Endothelial cell of umbilical vein (primary cell): ENCODE measurements at regions not wholly inside any gene's neighbourhood (a gene's known extent, or its start where the extent isn't known, plus 50 kb on each side); places are given as distances from the start of the nearest gene placed in this dataset.

Experiments used
- BruUV-seq: library from RNA; stranded (reverse); fragments of 400-500 nt; replicated peaks from 2 replicates; lab custom pipeline; 2021; lab: Mats Ljungman, UMichigan
- CTCF ChIA-PET: fragments of 300-600, 350-600 bp; sonication (Branson Sonifier 250); formaldehyde crosslinking; loops from one replicate; lab custom pipeline; 2021; ENCODE audit warnings: antibody characterized with exemption, inconsistent platforms; lab: Charles Lee
- POLR2A ChIA-PET: fragments of 300-600, 350-600 bp; sonication (Branson Sonifier 250); formaldehyde crosslinking; loops from one replicate; lab custom pipeline; 2021; ENCODE audit warnings: antibody characterized with exemption, inconsistent platforms; lab: Charles Lee
- DNase-seq: peaks from one replicate; pipeline ENCODE4 v3.0.0-alpha.2; 2011; ENCODE audit warnings: low read depth, low spot score
- FAIRE-seq: peaks from 2 replicates; lab custom pipeline; 2011; peaks lifted over from hg19 to GRCh38; lab: Jason Lieb, UNC
- H2AFZ ChIP-seq: 2 replicates; pipeline ENCODE4 v1.6.0; 2012; ENCODE audit warnings: low read depth, low read length, control low read depth, inconsistent platforms
- H3K27ac ChIP-seq: 2 replicates; pipeline ENCODE4 v1.5.1; 2011; ENCODE audit warnings: low read depth, mild to moderate bottlenecking, control low read depth, low read length, moderate library complexity; ENCODE audit not compliant: insufficient read depth
- H3K27me3 ChIP-seq, 2 experiments: 2 replicates each; pipeline versions ENCODE4 v1.6.0 to v1.6.1; 2011; ENCODE audit warnings: low read length in 2 of 2, mixed read lengths in 1 of 2; ENCODE audit not compliant: control insufficient read depth in 2 of 2, insufficient read depth in 2 of 2
- H3K36me3 ChIP-seq, 2 experiments: 2 replicates in 1 of 2; 3 replicates in 1 of 2; pipeline ENCODE4 v1.5.1; 2011; ENCODE audit warnings: low read length in 2 of 2, mild to moderate bottlenecking in 1 of 2, moderate library complexity in 1 of 2; ENCODE audit not compliant: control insufficient read depth in 2 of 2, insufficient read depth in 2 of 2; ENCODE audit errors: extremely low read depth in 1 of 2
- H3K4me1 ChIP-seq: 3 replicates; pipeline ENCODE4 v1.5.1; 2011; ENCODE audit warnings: mild to moderate bottlenecking, low read length; ENCODE audit not compliant: control insufficient read depth, insufficient read depth; ENCODE audit errors: extremely low read depth
- H3K4me2 ChIP-seq: 2 replicates; pipeline ENCODE4 v1.6.1; 2011; ENCODE audit warnings: low read length, control low read depth, mixed read lengths; ENCODE audit not compliant: insufficient read depth
- H3K4me3 ChIP-seq, 3 experiments: fragments of 200-600 bp in 1 of 3; sonication (generic), shearing (Covaris generic) in 1 of 3; replicated peaks in 1 of 3; 2 replicates each; pipeline ENCODE4 v1.5.1; 2011 to 2016; ENCODE audit warnings: control low read depth in 3 of 3, low read length in 3 of 3, mild to moderate bottlenecking in 2 of 3, inconsistent platforms in 1 of 3, low read depth in 1 of 3, moderate library complexity in 1 of 3; ENCODE audit not compliant: insufficient read depth in 1 of 3
- H3K79me2 ChIP-seq: 2 replicates; pipeline ENCODE4 v1.6.0; 2012; ENCODE audit warnings: low read length, inconsistent platforms; ENCODE audit not compliant: control insufficient read depth, insufficient read depth
- H3K9ac ChIP-seq: replicated peaks from 2 replicates; pipeline ENCODE3; 2011; ENCODE audit warnings: low read length, control low read depth; ENCODE audit not compliant: insufficient read depth; ENCODE audit errors: extremely low read depth
- H3K9me1 ChIP-seq: replicated peaks from 3 replicates; pipeline ENCODE4 v1.6.0; 2011; ENCODE audit warnings: mild to moderate bottlenecking, low read length; ENCODE audit not compliant: control insufficient read depth, insufficient read depth; ENCODE audit errors: extremely low read depth
- H3K9me3 ChIP-seq: replicated peaks from 2 replicates; pipeline ENCODE4 v1.5.1; 2012; ENCODE audit warnings: low read length, inconsistent platforms; ENCODE audit not compliant: control insufficient read depth, insufficient read depth
- H4K20me1 ChIP-seq: replicated peaks from 2 replicates; pipeline ENCODE3; 2011; ENCODE audit warnings: mild to moderate bottlenecking, low read length; ENCODE audit not compliant: control insufficient read depth, insufficient read depth; ENCODE audit errors: extremely low read depth
- EZH2 ChIP-seq: IDR thresholded peaks from 2 replicates; pipeline ENCODE4 v1.6.1; 2012; ENCODE audit warnings: borderline replicate concordance, low read depth, mild to moderate bottlenecking, moderate library complexity, low read length, inconsistent platforms; ENCODE audit not compliant: severe bottlenecking
- FOS ChIP-seq: IDR thresholded peaks from 2 replicates; pipeline ENCODE4 v1.6.1; 2011; ENCODE audit warnings: mild to moderate bottlenecking, low read length, moderate library complexity, borderline replicate concordance; ENCODE audit not compliant: insufficient read depth
- GATA2 ChIP-seq: IDR thresholded peaks from 2 replicates; pipeline ENCODE4 v1.7.0; 2011; ENCODE audit warnings: low read depth, mild to moderate bottlenecking, moderate library complexity, mixed read lengths, low read length; ENCODE audit not compliant: insufficient read length, insufficient read depth
- JUN ChIP-seq: IDR thresholded peaks from 2 replicates; pipeline ENCODE4 v1.6.1; 2011; ENCODE audit warnings: borderline replicate concordance, low read depth; ENCODE audit not compliant: insufficient read length, insufficient read depth
- POLR2A ChIP-seq: IDR thresholded peaks from 2 replicates; pipeline ENCODE4 v1.6.1; 2012; ENCODE audit warnings: low read depth, mild to moderate bottlenecking, control low read depth, low read length
- POLR2AphosphoS5 ChIP-seq: IDR thresholded peaks from 2 replicates; pipeline ENCODE4 v1.6.1; 2012; ENCODE audit warnings: low read depth, mild to moderate bottlenecking, control low read depth, low read length, moderate library complexity; ENCODE audit not compliant: insufficient read depth
- dilution Hi-C: fragments of 300-500 bp; cut with MboI; formaldehyde crosslinking; loops from one replicate; pipeline ENCODE4 v1.15.0; 2019; ENCODE audit warnings: low sequenced_read_pairs; ENCODE audit not compliant: extremely low pct_ligation_motif_present
- intact Hi-C: fragments of 100-400 bp; cut with micrococcal nuclease; formaldehyde crosslinking; loops from one replicate; pipeline ENCODE4 v1.10.0; 2022
- TF ChIP-seq, protein P1 (sequence below), 2 donors: IDR thresholded peaks; 1 replicate in 1 of 2; 2 replicates in 1 of 2; pipeline ENCODE4 v1.5.1; 2011; ENCODE audit warnings: low read length in 2 of 2, mild to moderate bottlenecking in 2 of 2, moderate library complexity in 2 of 2, control low read depth in 1 of 2, inconsistent platforms in 1 of 2, low read depth in 1 of 2; ENCODE audit not compliant: insufficient read depth in 1 of 2; ENCODE audit errors: extremely low read depth in 1 of 2
- TF ChIP-seq, protein P2 (sequence below): IDR thresholded peaks from 2 replicates; pipeline ENCODE4 v1.6.1; 2011; ENCODE audit not compliant: insufficient read depth, insufficient read length

DNA sequence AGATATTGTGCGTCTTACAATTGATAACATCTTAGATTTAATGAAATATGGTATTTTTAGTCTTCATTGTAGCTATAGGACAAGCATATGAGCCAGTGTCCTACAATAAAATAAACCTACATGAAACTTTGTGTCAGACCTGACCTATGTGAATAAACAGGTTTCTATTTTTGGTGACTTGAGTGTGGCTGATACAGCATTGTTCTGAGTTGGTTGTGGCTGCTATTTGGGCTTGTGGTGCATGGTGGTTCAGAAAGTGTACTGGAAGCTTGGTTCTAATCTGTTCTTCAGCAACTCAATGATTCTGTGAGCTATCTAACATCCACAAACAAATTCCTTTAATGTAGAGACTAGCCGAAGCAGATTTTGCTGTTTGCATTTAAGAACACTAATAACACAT is 64.9 kb upstream of the MAP2 start:
- dilution Hi-C loops, result no loop called here
- no peak for TF ChIP-seq JUN
- no peak for TF ChIP-seq GATA2
- TF ChIP-seq EZH2, result no peak
- TF ChIP-seq FOS, result no peak
- TF ChIP-seq, protein P1, sequence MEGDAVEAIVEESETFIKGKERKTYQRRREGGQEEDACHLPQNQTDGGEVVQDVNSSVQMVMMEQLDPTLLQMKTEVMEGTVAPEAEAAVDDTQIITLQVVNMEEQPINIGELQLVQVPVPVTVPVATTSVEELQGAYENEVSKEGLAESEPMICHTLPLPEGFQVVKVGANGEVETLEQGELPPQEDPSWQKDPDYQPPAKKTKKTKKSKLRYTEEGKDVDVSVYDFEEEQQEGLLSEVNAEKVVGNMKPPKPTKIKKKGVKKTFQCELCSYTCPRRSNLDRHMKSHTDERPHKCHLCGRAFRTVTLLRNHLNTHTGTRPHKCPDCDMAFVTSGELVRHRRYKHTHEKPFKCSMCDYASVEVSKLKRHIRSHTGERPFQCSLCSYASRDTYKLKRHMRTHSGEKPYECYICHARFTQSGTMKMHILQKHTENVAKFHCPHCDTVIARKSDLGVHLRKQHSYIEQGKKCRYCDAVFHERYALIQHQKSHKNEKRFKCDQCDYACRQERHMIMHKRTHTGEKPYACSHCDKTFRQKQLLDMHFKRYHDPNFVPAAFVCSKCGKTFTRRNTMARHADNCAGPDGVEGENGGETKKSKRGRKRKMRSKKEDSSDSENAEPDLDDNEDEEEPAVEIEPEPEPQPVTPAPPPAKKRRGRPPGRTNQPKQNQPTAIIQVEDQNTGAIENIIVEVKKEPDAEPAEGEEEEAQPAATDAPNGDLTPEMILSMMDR (IDR thresholded peaks at IDR 0.05; ENCODE audit: extremely low read depth in 1 of 2, insufficient read depth in 1 of 2, low read depth in 1 of 2, low read length in 2 of 2), result no peak
- TF ChIP-seq POLR2A, result no peak
- TF ChIP-seq, protein P2, sequence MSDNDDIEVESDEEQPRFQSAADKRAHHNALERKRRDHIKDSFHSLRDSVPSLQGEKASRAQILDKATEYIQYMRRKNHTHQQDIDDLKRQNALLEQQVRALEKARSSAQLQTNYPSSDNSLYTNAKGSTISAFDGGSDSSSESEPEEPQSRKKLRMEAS, result no peak
- TF ChIP-seq POLR2AphosphoS5, result no peak
- intact Hi-C loops, result no loop called here
- Histone ChIP-seq H3K4me2 (no peak overlapping the region), H3K4me3 (no peak overlapping the region), H3K4me1 (no peaks in the 10 kb centered on the region), H3K27me3 (no peaks in the 10 kb centered on the region), H3K9me1 (no peaks in the 10 kb centered on the region), H3K27ac (no peak overlapping the region), H2AFZ (no peak overlapping the region), H3K36me3 (no peaks in the 10 kb centered on the region), H3K9ac (no peak overlapping the region), H4K20me1 (no peaks in the 10 kb centered on the region), H3K9me3 (no peaks in the 10 kb centered on the region), H3K79me2 (no peaks in the 10 kb centered on the region)
- ChIA-PET CTCF (interaction anchor here (1.8 to 4.0 kb wide), 4 partner anchors 10 to 65 kb away, joined by 8 to 11 read pairs (median 9); partner anchors contain the start of gene MAP2), POLR2A (no interaction called here)
- FAIRE-seq, result no peak
- BruUV-seq, result no TSS peak
- no peak for DNase-seq
